Subcutaneous abdominal adipose tissue (tissue), 5 donors: ENCODE measurements at regions not wholly inside any gene's neighbourhood (a gene's known extent, or its start where the extent isn't known, plus 50 kb on each side); places are given as distances from the start of the nearest gene placed in this dataset.

ENCODE experiments used
- H3K27ac ChIP-seq: one replicate; pipeline ENCODE4 v1.7.0; 2013; ENCODE audit warnings: low read depth, mild to moderate bottlenecking, inconsistent platforms, low read length, moderate library complexity
- H3K27me3 ChIP-seq, 5 donors: one replicate each; pipeline ENCODE4 v1.7.0; 2013; ENCODE audit warnings: low read length in 5 of 5, inconsistent platforms in 1 of 5; ENCODE audit not compliant: control insufficient read depth in 5 of 5, insufficient read depth in 4 of 5
- H3K36me3 ChIP-seq, 5 donors: one replicate each; pipeline ENCODE4 v1.7.0; 2013; ENCODE audit warnings: low read length in 5 of 5; ENCODE audit not compliant: control insufficient read depth in 5 of 5, insufficient read depth in 5 of 5
- H3K4me1 ChIP-seq, 5 donors: one replicate each; pipeline ENCODE4 v1.7.0; 2013; ENCODE audit warnings: low read length in 5 of 5, mild to moderate bottlenecking in 3 of 5, moderate library complexity in 1 of 5; ENCODE audit not compliant: control insufficient read depth in 5 of 5, insufficient read depth in 5 of 5
- H3K4me3 ChIP-seq, 5 donors: one replicate each; pipeline ENCODE4 v1.7.0; 2013; ENCODE audit warnings: low read length in 5 of 5, low read depth in 1 of 5
- H3K9ac ChIP-seq, 5 donors: one replicate each; pipeline ENCODE4 v1.7.0; 2013; ENCODE audit warnings: low read length in 5 of 5, mild to moderate bottlenecking in 4 of 5, moderate library complexity in 3 of 5
- H3K9me3 ChIP-seq, 5 donors: one replicate each; pipeline ENCODE4 v1.7.0; 2013; ENCODE audit warnings: low read length in 5 of 5; ENCODE audit not compliant: control insufficient read depth in 5 of 5
- donor health status: healthy.
- donor health status: healthy.
- donor health status: healthy.
- donor health status: healthy.
- donor health status: healthy.

- no peak overlapping the region for H3K27ac ChIP-seq
- peaks cover 0 to 27% (median 20%) of the 10 kb centered on the region in 5 donors for H3K4me1 ChIP-seq
- peaks cover 0 to 8% (median 6%) of the 10 kb centered on the region in 5 donors for H3K27me3 ChIP-seq
- H3K36me3 ChIP-seq: no peaks in the 10 kb centered on the region
- H3K9ac ChIP-seq: no peak overlapping the region
- H3K9me3 ChIP-seq: peaks cover 0 to 1% (median 0%) of the 10 kb centered on the region in 5 donors
- H3K4me3 ChIP-seq: no peak overlapping the region
Observed at GRCh38 chr2:238597638-238598528, 171.2 kb downstream of the ASB1 start.

- Histone ChIP-seq H3K27me3 (peaks cover 0 to 8% (median 6%) of the 10 kb centered on the region in 5 donors), H3K27ac (no peak overlapping the region), H3K9ac (no peak overlapping the region), H3K9me3 (peaks cover 0 to 9% (median 6%) of the 10 kb centered on the region in 5 donors), H3K36me3 (no peaks in the 10 kb centered on the region), H3K4me3 (no peak overlapping the region), H3K4me1 (peaks cover 0 to 27% (median 20%) of the 10 kb centered on the region in 5 donors)
Observed at GRCh38 chr2:238598802-238599530, 172.2 kb downstream of the ASB1 start.

- no peak overlapping the region for H3K27ac ChIP-seq
- H3K4me1 ChIP-seq: peaks cover 0 to 27% (median 20%) of the 10 kb centered on the region in 5 donors
- H3K27me3 ChIP-seq: peaks cover 0 to 8% (median 6%) of the 10 kb centered on the region in 5 donors
- no peaks in the 10 kb centered on the region for H3K36me3 ChIP-seq
- no peak overlapping the region for H3K4me3 ChIP-seq
- peaks cover 0 to 10% (median 9%) of the 10 kb centered on the region in 5 donors for H3K9me3 ChIP-seq
- no peak overlapping the region for H3K9ac ChIP-seq
Observed at GRCh38 chr2:238599549-238600505, 173.1 kb downstream of the ASB1 start.

GRCh38 chr2:238600506-238601432 lies 174.0 kb downstream of the ASB1 start:
- Histone ChIP-seq H3K27ac (no peak overlapping the region), H3K9ac (no peak overlapping the region), H3K4me3 (no peak overlapping the region), H3K27me3 (peaks cover 0 to 8% (median 5%) of the 10 kb centered on the region in 5 donors), H3K36me3 (no peaks in the 10 kb centered on the region), H3K9me3 (peaks cover 0 to 10% (median 9%) of the 10 kb centered on the region in 5 donors), H3K4me1 (peaks cover 0 to 27% (median 20%) of the 10 kb centered on the region in 5 donors)

- H3K27me3 ChIP-seq: peaks cover 0 to 8% (median 5%) of the 10 kb centered on the region in 5 donors
- H3K4me1 ChIP-seq: peaks cover 0 to 26% (median 17%) of the 10 kb centered on the region in 5 donors
- no peak overlapping the region for H3K9ac ChIP-seq
- no peak overlapping the region for H3K27ac ChIP-seq
- no peak overlapping the region for H3K4me3 ChIP-seq
- peaks cover 0 to 13% (median 9%) of the 10 kb centered on the region in 5 donors for H3K9me3 ChIP-seq
- H3K36me3 ChIP-seq: no peaks in the 10 kb centered on the region
Observed at GRCh38 chr2:238601433-238602222, 174.9 kb downstream of the ASB1 start.

- Histone ChIP-seq H3K36me3 (no peaks in the 10 kb centered on the region), H3K9ac (no peak overlapping the region), H3K27ac (no peak overlapping the region), H3K9me3 (peaks cover 0 to 14% (median 9%) of the 10 kb centered on the region in 5 donors), H3K4me3 (no peak overlapping the region), H3K27me3 (peaks cover 0 to 8% (median 5%) of the 10 kb centered on the region in 5 donors), H3K4me1 (peaks cover 0 to 18% (median 10%) of the 10 kb centered on the region in 5 donors)
Observed at GRCh38 chr2:238602223-238602960, 175.7 kb downstream of the ASB1 start.

GRCh38 chr2:238603596-238603995 lies 176.9 kb downstream of the ASB1 start:
- H3K4me1 ChIP-seq: peaks cover 0 to 13% (median 7%) of the 10 kb centered on the region in 5 donors
- H3K9ac ChIP-seq: no peak overlapping the region
- peaks cover 3 to 17% (median 13%) of the 10 kb centered on the region in 5 donors for H3K9me3 ChIP-seq
- no peaks in the 10 kb centered on the region for H3K36me3 ChIP-seq
- H3K27ac ChIP-seq: no peak overlapping the region
- H3K27me3 ChIP-seq: peaks cover 0 to 8% (median 2%) of the 10 kb centered on the region in 5 donors
- no peak overlapping the region for H3K4me3 ChIP-seq

- H3K9ac ChIP-seq: no peak overlapping the region
- no peaks in the 10 kb centered on the region for H3K36me3 ChIP-seq
- no peak overlapping the region for H3K4me3 ChIP-seq
- H3K27ac ChIP-seq: no peak overlapping the region
- peaks cover 3 to 27% (median 24%) of the 10 kb centered on the region in 5 donors for H3K9me3 ChIP-seq
- peaks cover 0 to 3% (median 0%) of the 10 kb centered on the region in 5 donors for H3K27me3 ChIP-seq
- H3K4me1 ChIP-seq: peaks cover 0 to 10% (median 4%) of the 10 kb centered on the region in 5 donors
Observed at GRCh38 chr2:238606311-238606710, 179.6 kb downstream of the ASB1 start.
